HL-60 (cell line): ENCODE measurements at regions not wholly inside any gene's neighbourhood (a gene's known extent, or its start where the extent isn't known, plus 50 kb on each side); places are given as distances from the start of the nearest gene placed in this dataset.

ENCODE experiments used
- CTCF ChIP-seq: IDR thresholded peaks from one replicate; pipeline ENCODE4 v1.5.1; 2011; ENCODE audit warnings: low read length, control low read depth, inconsistent platforms; ENCODE audit not compliant: insufficient read depth
- POLR2AphosphoS5 ChIP-seq: IDR thresholded peaks from 2 replicates; pipeline ENCODE4 v1.6.1; 2012; ENCODE audit warnings: low read depth
- REST ChIP-seq: IDR thresholded peaks from 2 replicates; pipeline ENCODE4 v1.6.1; 2012; ENCODE audit warnings: low read depth; ENCODE audit not compliant: insufficient replicate concordance
- SPI1 ChIP-seq: IDR thresholded peaks from 2 replicates; pipeline ENCODE4 v1.6.1; 2012; ENCODE audit warnings: low read depth, mild to moderate bottlenecking, borderline replicate concordance

DNA sequence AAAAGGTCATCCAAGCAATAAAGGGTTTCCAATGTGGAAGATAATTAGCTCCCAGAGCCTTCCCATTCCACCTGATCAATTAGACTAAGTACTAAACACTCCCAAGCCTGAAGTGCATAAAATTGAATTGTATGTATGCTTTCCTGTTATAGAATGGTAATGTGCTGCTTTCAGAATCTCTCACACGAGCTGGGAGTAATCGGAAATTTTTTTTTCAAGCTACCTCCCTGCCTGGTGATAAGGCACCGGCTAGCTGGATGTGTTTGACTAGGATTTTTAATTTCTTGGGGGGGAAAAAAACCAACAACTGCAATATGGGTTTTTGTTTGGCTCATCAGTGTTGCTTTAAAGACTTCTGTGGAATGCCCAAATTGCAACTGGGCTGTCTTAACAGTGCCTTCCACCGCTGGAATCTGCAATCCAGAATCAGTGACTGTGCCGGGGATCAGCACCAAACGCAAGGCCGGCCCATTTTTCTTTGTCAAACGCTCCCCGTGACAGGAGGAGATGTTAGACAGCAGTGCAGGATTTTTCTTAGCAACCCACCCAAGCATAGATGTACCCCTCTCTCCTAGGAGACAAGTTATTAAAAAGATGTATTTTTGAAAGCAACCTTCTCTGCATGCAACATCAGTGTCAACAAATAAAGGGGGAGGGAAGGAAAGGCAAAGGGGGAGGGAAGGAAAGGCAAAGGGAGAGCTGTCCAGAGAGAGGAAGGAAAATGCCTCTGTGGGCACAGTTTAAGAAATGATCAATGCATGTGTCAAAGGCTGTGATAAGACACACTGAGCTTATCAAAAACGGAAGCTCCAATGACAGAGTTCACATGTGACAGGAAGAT is 387.2 kb downstream of the NPIPA8 start:
- TF ChIP-seq CTCF (no peak), REST (no peak), POLR2AphosphoS5 (no peak), SPI1 (no peak)
